OCI-LY3 (cell line): ENCODE measurements at regions not wholly inside any gene's neighbourhood (a gene's known extent, or its start where the extent isn't known, plus 50 kb on each side); places are given as distances from the start of the nearest gene placed in this dataset.

Source experiments
- H2AFZ ChIP-seq: fragments of 200-600, 300-600 bp; shearing (Covaris generic); 2 replicates; pipeline ENCODE4 v1.6.0; 2014; ENCODE audit warnings: antibody characterized with exemption, low read depth, low read length
- H3K27ac ChIP-seq: fragments of 200-600, 300-600 bp; sonication (generic); 2 replicates; pipeline ENCODE4 v1.5.1; 2014; ENCODE audit warnings: mild to moderate bottlenecking, low read length, moderate library complexity, mixed read lengths
- H3K27me3 ChIP-seq: fragments of 200-600, 300-600 bp; sonication (generic); 2 replicates; pipeline ENCODE4 v1.6.1; 2014; ENCODE audit warnings: low read depth, low read length, mixed read lengths
- H3K36me3 ChIP-seq: fragments of 200-600, 300-600 bp; sonication (generic); replicated peaks from 2 replicates; pipeline ENCODE3; 2014; ENCODE audit warnings: low read depth, low read length, mixed read lengths
- H3K4me1 ChIP-seq: fragments of 300-600, 200-600 bp; sonication (generic); 2 replicates; pipeline ENCODE4 v1.6.1; 2014; ENCODE audit warnings: low read length, mixed read lengths
- H3K4me2 ChIP-seq: fragments of 200-600, 300-600 bp; sonication (generic); 2 replicates; pipeline ENCODE4 v1.6.1; 2014; ENCODE audit warnings: low read length, mixed read lengths
- H3K4me3 ChIP-seq: fragments of 300-600, 200-600 bp; sonication (generic); 2 replicates; pipeline ENCODE4 v1.5.1; 2014; ENCODE audit warnings: antibody characterized with exemption, mild to moderate bottlenecking, low read length, moderate library complexity
- H3K79me2 ChIP-seq: fragments of 300-600, 200-600 bp; shearing (Covaris generic); 2 replicates; pipeline ENCODE4 v1.6.1; 2014; ENCODE audit warnings: mild to moderate bottlenecking, low read length, mixed read lengths
- H3K9ac ChIP-seq: fragments of 300-600, 200-600 bp; shearing (Covaris generic); 2 replicates; pipeline ENCODE4 v1.6.0; 2014; ENCODE audit warnings: mild to moderate bottlenecking, low read length, moderate library complexity
- H3K9me3 ChIP-seq: fragments of 200-600, 300-600 bp; shearing (Covaris generic); 2 replicates; pipeline ENCODE4 v1.6.1; 2014; ENCODE audit warnings: low read length, mixed read lengths; ENCODE audit not compliant: insufficient read depth
- H4K20me1 ChIP-seq: fragments of 200-600, 300-600 bp; sonication (generic); 2 replicates; pipeline ENCODE4 v1.6.1; 2016; ENCODE audit warnings: low read length, mixed read lengths; ENCODE audit not compliant: insufficient read depth
- EZH2phosphoT487 ChIP-seq: fragments of 200-600 bp; shearing (Covaris generic); IDR thresholded peaks from 2 replicates; pipeline ENCODE4 v1.6.1; 2018; ENCODE audit warnings: antibody characterized with exemption, mixed run types, low read depth
- TF ChIP-seq, protein P1 (sequence below): fragments of 200-600, 300-600 bp; sonication (generic); IDR thresholded peaks from 2 replicates; pipeline ENCODE4 v1.5.1; 2014; ENCODE audit warnings: antibody characterized with exemption, low read length, low read depth

DNA sequence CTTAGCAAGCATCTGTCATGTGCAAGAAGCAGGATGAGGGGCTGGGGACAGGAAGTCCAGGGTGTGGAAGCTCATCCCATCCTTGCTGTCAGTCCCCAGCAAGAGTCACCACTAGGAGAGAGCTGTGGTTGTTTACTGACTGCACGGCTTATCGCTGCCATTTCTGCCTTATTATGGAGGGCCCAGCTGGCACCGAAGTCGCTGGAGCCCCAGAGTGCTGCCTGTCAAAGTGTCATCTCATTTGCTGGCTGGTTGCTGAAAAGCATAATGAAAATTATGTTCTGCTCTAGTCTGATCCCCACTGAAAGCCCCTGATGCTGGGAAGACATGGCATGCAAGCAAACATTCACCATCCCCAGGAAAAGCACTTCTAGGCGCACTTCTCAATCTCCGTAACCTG is 642.7 kb downstream of the NPHP4 start:
- Histone ChIP-seq H3K27ac (no peak overlapping the region), H3K4me1 (no peaks in the 10 kb centered on the region), H3K27me3 (no peaks in the 10 kb centered on the region), H3K9ac (no peak overlapping the region), H3K9me3 (no peaks in the 10 kb centered on the region), H3K36me3 (no peaks in the 10 kb centered on the region), H2AFZ (no peak overlapping the region), H3K4me3 (no peak overlapping the region), H3K4me2 (no peak overlapping the region), H3K79me2 (no peaks in the 10 kb centered on the region), H4K20me1 (no peaks in the 10 kb centered on the region)
- TF ChIP-seq EZH2phosphoT487: no peak
- TF ChIP-seq, protein P1, sequence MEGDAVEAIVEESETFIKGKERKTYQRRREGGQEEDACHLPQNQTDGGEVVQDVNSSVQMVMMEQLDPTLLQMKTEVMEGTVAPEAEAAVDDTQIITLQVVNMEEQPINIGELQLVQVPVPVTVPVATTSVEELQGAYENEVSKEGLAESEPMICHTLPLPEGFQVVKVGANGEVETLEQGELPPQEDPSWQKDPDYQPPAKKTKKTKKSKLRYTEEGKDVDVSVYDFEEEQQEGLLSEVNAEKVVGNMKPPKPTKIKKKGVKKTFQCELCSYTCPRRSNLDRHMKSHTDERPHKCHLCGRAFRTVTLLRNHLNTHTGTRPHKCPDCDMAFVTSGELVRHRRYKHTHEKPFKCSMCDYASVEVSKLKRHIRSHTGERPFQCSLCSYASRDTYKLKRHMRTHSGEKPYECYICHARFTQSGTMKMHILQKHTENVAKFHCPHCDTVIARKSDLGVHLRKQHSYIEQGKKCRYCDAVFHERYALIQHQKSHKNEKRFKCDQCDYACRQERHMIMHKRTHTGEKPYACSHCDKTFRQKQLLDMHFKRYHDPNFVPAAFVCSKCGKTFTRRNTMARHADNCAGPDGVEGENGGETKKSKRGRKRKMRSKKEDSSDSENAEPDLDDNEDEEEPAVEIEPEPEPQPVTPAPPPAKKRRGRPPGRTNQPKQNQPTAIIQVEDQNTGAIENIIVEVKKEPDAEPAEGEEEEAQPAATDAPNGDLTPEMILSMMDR: no peak

DNA sequence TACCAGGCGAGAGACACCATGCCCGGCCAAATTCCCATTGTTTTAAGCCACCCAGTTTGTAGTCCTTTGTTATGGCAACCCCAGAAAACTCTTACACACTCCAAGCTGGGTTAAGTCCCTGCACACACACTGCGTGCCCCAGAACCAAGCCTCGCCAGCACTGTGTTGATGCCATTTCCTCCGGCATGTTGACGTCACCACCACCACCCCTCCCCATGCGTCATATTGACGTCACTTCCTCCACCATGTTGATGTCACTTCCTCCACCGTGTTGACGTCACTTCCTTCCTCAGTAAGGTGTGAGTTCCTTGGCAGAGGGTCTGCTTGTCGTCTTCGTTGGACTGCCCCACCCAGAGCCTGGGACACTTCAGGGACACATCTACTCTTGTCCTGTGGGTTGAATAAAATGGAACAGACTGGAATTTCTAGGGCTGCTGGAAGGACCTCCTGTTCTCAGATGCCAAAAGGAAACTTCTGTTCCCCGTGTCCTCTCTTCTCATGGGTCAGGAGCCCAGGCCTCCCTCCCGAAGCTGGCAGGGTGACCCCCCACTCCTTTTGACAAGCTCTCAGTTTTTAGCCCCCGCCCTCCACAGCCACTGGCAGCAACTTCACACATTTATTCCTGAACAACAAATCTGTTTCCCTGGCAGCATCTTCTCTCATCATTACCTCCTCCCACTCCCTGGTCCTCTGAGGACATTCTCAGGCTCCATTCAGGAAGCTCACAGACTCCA is 643.3 kb downstream of the NPHP4 start:
- H3K9me3 ChIP-seq: no peaks in the 10 kb centered on the region
- H3K27me3 ChIP-seq: no peaks in the 10 kb centered on the region
- TF ChIP-seq, protein P1: no peak
- no peak for TF ChIP-seq EZH2phosphoT487
- H3K4me1 ChIP-seq: no peaks in the 10 kb centered on the region
- no peaks in the 10 kb centered on the region for H3K79me2 ChIP-seq
- no peaks in the 10 kb centered on the region for H4K20me1 ChIP-seq
- no peak overlapping the region for H3K4me2 ChIP-seq
- H2AFZ ChIP-seq: no peak overlapping the region
- no peak overlapping the region for H3K4me3 ChIP-seq
- H3K9ac ChIP-seq: no peak overlapping the region
- H3K36me3 ChIP-seq: no peaks in the 10 kb centered on the region
- H3K27ac ChIP-seq: no peak overlapping the region

DNA sequence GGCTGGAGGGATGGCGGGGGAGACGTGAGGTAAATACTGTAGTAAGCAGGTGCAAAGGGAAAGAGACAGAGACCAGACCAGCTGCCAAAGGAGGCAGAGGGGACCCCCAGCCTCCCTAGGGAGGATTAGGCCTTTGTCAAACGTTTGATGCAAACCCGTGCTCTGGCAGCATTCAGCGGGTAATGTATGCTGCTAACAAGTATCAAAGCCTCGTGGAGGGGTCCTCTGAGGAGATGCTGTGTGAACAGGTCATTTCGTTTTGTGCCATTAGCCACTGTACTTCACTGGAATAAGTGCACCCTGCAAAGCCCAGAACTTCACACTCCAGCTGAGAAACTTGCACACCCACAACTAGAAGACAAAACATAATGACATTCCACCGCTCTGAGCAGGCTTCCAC is 644.5 kb downstream of the NPHP4 start:
- H3K9ac ChIP-seq: no peak overlapping the region
- no peaks in the 10 kb centered on the region for H3K9me3 ChIP-seq
- no peaks in the 10 kb centered on the region for H3K27me3 ChIP-seq
- H3K36me3 ChIP-seq: no peaks in the 10 kb centered on the region
- TF ChIP-seq EZH2phosphoT487: no peak
- TF ChIP-seq, protein P1: no peak
- H4K20me1 ChIP-seq: no peaks in the 10 kb centered on the region
- H3K4me3 ChIP-seq: no peak overlapping the region
- H3K4me2 ChIP-seq: no peak overlapping the region
- H3K4me1 ChIP-seq: no peaks in the 10 kb centered on the region
- no peak overlapping the region for H2AFZ ChIP-seq
- no peak overlapping the region for H3K27ac ChIP-seq
- H3K79me2 ChIP-seq: no peaks in the 10 kb centered on the region

DNA sequence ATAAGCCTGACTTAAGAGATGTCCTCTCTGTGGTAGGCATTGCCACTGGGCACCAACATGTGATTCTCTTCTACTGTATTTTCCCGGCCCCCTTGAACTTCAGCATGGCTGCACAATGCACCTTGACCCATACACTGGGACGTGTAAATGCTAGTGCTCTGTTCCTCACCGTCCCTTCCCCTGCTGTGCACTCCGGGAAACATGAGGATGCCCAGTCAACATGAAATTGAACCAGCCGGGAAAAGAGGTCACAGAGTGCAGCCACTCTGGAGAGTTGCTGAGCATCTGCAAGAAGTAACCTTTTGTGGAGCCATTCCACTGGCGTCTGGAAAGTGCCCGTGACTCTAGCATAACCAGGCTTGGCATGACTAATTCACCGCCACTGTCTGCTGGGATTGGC is 646.7 kb downstream of the NPHP4 start:
- Histone ChIP-seq H3K36me3 (no peaks in the 10 kb centered on the region), H3K4me1 (no peaks in the 10 kb centered on the region), H3K27ac (no peak overlapping the region), H3K4me3 (no peak overlapping the region), H3K4me2 (no peak overlapping the region), H4K20me1 (no peaks in the 10 kb centered on the region), H3K9ac (no peak overlapping the region), H3K79me2 (no peaks in the 10 kb centered on the region), H3K9me3 (no peaks in the 10 kb centered on the region), H2AFZ (no peak overlapping the region), H3K27me3 (no peaks in the 10 kb centered on the region)
- no peak for TF ChIP-seq EZH2phosphoT487
- TF ChIP-seq, protein P1: no peak
